ENCODE measurements at regions not wholly inside any gene's neighbourhood (a gene's known extent, or its start where the extent isn't known, plus 50 kb on each side); places are given as distances from the start of the nearest gene placed in this dataset.

DNA sequence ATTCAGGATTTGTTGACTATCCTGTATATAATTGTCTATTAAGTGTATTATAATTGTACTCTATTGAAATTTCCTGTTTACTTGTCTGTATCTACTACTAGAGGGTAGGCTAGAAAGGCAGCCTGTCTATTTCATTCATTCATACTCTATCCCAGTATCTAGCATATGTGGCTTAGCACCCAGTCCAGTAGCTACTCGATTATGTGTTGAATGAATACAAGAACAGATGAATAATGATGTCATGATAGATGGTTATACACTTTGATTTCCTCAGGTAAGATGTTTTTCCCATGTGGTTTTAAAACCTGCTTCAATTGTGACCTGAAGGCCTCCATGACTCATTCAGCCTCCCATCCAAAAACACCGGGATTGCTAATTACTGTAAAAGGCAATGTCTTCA, 68.0 kb downstream of the IL21 start:
- ATAC-seq = no peak
- Mint-ChIP-seq H3K36me3 (no peaks in the 10 kb centered on the region), H3K4me3 (no peak overlapping the region), H3K27ac (no peak overlapping the region), H3K4me1 (peaks cover 20% of the 10 kb centered on the region), H3K9me3 (peaks cover 9% of the 10 kb centered on the region), H3K27me3 (ENCODE audit: low read depth) (no peaks in the 10 kb centered on the region)
- POLR2A ChIA-PET = no interaction called here
- CTCF ChIA-PET = no interaction called here
- no peak for DNase-seq (ENCODE audit: low spot score)
- TF ChIP-seq, protein P1, sequence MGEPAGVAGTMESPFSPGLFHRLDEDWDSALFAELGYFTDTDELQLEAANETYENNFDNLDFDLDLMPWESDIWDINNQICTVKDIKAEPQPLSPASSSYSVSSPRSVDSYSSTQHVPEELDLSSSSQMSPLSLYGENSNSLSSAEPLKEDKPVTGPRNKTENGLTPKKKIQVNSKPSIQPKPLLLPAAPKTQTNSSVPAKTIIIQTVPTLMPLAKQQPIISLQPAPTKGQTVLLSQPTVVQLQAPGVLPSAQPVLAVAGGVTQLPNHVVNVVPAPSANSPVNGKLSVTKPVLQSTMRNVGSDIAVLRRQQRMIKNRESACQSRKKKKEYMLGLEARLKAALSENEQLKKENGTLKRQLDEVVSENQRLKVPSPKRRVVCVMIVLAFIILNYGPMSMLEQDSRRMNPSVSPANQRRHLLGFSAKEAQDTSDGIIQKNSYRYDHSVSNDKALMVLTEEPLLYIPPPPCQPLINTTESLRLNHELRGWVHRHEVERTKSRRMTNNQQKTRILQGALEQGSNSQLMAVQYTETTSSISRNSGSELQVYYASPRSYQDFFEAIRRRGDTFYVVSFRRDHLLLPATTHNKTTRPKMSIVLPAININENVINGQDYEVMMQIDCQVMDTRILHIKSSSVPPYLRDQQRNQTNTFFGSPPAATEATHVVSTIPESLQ (CRISPR knock-in tag; IDR thresholded peaks at IDR 0.05) = no peak
- no peak for TF ChIP-seq SOX15 (CRISPR knock-in tag; IDR thresholded peaks at IDR 0.05)
- TF ChIP-seq FOXK1 (CRISPR knock-in tag; IDR thresholded peaks at IDR 0.05) = no peak
- TF ChIP-seq, protein P2, sequence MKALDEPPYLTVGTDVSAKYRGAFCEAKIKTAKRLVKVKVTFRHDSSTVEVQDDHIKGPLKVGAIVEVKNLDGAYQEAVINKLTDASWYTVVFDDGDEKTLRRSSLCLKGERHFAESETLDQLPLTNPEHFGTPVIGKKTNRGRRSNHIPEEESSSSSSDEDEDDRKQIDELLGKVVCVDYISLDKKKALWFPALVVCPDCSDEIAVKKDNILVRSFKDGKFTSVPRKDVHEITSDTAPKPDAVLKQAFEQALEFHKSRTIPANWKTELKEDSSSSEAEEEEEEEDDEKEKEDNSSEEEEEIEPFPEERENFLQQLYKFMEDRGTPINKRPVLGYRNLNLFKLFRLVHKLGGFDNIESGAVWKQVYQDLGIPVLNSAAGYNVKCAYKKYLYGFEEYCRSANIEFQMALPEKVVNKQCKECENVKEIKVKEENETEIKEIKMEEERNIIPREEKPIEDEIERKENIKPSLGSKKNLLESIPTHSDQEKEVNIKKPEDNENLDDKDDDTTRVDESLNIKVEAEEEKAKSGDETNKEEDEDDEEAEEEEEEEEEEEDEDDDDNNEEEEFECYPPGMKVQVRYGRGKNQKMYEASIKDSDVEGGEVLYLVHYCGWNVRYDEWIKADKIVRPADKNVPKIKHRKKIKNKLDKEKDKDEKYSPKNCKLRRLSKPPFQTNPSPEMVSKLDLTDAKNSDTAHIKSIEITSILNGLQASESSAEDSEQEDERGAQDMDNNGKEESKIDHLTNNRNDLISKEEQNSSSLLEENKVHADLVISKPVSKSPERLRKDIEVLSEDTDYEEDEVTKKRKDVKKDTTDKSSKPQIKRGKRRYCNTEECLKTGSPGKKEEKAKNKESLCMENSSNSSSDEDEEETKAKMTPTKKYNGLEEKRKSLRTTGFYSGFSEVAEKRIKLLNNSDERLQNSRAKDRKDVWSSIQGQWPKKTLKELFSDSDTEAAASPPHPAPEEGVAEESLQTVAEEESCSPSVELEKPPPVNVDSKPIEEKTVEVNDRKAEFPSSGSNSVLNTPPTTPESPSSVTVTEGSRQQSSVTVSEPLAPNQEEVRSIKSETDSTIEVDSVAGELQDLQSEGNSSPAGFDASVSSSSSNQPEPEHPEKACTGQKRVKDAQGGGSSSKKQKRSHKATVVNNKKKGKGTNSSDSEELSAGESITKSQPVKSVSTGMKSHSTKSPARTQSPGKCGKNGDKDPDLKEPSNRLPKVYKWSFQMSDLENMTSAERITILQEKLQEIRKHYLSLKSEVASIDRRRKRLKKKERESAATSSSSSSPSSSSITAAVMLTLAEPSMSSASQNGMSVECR (CRISPR knock-in tag; IDR thresholded peaks at IDR 0.05; ENCODE audit: borderline replicate concordance) = no peak
- no peak for TF ChIP-seq IRF1 (CRISPR knock-in tag; IDR thresholded peaks at IDR 0.05)
- TF ChIP-seq ELF4 (CRISPR knock-in tag; IDR thresholded peaks at IDR 0.05; ENCODE audit: low read depth) = no peak
- no peak for TF ChIP-seq TP53 (CRISPR knock-in tag; IDR thresholded peaks at IDR 0.05)
- TF ChIP-seq, protein P3, sequence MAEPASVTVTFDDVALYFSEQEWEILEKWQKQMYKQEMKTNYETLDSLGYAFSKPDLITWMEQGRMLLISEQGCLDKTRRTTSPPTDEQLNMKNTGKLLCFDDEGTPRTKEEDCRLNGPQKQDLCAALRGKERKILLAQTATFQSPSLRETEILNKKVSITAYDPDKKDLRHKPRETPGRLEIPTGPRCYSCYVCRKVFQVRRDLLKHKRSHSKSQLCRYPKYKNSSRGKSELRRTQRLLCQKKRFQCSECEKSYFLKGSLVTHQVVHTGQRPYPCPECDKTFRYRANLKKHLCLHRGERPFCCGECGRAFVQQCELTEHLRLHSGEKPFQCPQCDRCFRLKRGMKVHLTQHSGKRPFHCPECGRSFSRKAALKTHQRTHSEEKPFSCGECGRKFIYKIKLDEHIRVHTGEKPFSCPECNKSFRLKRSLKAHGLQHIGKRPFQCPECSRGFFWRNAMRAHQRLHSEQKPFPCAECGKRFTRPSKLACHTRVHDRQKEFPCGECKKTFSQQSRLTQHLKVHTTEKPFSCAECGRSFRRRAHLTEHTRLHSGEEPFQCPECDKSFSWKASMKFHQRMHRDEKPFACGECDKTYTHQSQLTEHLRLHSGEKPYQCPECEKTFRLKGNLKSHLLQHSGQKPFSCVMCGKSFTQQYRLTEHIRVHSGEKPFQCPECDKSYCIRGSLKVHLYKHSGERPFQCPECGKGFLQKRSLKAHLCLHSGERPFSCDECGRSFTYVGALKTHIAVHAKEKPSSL (CRISPR knock-in tag; conservative IDR thresholded peaks at IDR 0.05) = no peak
- no peak for TF ChIP-seq NR2C2 (CRISPR knock-in tag; IDR thresholded peaks at IDR 0.05)
- no peak for TF ChIP-seq AR (CRISPR knock-in tag; IDR thresholded peaks at IDR 0.05)
- no peak for TF ChIP-seq USF2 (CRISPR knock-in tag; IDR thresholded peaks at IDR 0.05)
- no peak for TF ChIP-seq ZNF423 (CRISPR knock-in tag; IDR thresholded peaks at IDR 0.05)
- TF ChIP-seq, protein P4, sequence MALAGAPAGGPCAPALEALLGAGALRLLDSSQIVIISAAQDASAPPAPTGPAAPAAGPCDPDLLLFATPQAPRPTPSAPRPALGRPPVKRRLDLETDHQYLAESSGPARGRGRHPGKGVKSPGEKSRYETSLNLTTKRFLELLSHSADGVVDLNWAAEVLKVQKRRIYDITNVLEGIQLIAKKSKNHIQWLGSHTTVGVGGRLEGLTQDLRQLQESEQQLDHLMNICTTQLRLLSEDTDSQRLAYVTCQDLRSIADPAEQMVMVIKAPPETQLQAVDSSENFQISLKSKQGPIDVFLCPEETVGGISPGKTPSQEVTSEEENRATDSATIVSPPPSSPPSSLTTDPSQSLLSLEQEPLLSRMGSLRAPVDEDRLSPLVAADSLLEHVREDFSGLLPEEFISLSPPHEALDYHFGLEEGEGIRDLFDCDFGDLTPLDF (CRISPR knock-in tag; IDR thresholded peaks at IDR 0.05) = no peak
- no peak for TF ChIP-seq IRF2 (CRISPR knock-in tag; IDR thresholded peaks at IDR 0.05; ENCODE audit: borderline replicate concordance, low read depth)
- TF ChIP-seq JAZF1 (CRISPR knock-in tag; IDR thresholded peaks at IDR 0.05) = no peak

Measured in WTC11 (cell line).